CD4-positive, alpha-beta T cell treated with Interleukin-4 for 1 hour (primary cell): ENCODE measurements at regions not wholly inside any gene's neighbourhood (a gene's known extent, or its start where the extent isn't known, plus 50 kb on each side); places are given as distances from the start of the nearest gene placed in this dataset.
"Not testable (repeated sequence)": the region's sequence is repeated elsewhere in the genome, so short reads cannot be mapped to it uniquely, and the experiment has no call there.

Source experiments
- DNase-seq, 2 donors: peaks; one replicate each; pipeline ENCODE4 v3.0.0-alpha.2; 2020 to 2022

DNA sequence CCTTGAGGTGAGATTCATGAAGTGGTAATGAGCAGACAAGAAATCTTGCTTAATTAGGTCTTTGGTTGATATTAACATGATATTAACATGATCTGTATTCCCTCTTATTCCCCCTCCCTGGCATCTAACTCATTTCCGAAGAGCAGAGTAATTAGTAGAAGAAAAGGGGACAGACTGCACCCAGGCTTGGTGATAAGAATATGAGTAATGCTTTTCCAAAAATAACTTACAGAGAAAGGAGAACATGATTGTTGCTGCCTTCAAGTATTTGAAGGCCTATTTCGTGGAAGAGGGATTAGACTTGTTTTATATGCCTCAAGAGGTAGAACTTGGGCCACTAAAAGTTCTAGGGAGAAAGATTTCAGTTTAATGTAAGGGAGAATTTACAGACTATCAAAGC lies 130.6 kb upstream of the ATP5MC3 start:
- no peak for DNase-seq

GRCh38 chr2:175310813-175311504 lies 129.4 kb upstream of the ATP5MC3 start:
- DNase-seq: no peak

GRCh38 chr2:175309799-175310198 lies 128.3 kb upstream of the ATP5MC3 start:
- no peak for DNase-seq

DNA sequence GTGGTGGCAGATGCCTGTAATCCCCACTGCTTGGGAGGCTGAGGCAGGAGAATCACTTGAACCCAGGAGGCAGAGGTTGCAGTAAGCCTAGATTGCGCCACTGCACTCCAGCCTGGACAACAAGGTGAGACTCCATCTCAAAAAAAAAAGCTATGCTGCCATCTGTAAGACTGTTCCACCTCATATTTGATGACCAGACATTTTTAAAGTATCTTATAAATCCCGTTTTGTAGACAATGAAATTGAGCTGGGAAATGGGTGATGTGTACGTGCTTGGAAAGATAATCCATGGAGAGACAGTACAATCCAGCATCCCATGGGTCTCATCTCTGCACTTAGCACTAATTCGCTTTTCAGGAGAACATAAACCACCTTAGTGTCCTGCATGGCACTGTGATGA lies 126.5 kb upstream of the ATP5MC3 start:
- no peak for DNase-seq

DNA sequence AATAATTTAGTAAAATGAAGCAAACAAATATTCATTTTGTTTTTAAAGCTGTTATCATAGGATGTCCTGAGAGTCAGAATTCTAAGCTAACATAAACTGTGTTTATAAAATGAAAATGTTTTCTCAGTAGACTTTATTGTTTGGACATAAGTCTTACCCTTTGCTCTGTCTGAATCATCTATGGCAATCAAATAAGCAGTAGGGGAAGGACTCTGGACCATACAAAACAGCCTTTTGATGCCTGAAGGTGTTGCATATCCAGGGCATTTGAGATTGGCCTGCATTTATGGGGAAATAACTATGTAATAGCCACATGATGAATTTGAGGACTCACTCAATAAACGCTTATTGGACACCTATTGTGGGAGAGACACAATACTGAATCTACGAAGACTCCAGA lies 123.0 kb upstream of the ATP5MC3 start:
- DNase-seq: no peak

DNA sequence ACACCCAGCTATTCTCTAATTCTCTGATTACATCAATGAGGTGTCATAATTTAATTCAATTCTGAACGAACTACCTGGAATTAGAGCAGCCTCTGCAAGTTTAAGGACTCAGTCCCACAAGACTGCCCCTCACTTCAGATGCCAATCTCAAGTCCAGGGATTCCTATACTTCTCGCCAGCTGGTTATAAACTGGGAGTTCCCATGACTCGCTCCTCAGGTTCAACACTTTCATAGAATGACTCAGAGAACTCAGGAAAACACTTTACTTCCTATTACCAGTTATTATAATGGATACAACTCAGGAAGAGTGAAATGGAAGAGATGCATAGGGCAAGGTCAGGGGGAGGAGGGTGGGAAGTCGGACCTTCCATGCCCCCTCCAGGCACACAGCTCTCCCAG lies 112.3 kb upstream of the ATP5MC3 start:
- no peak for DNase-seq

GRCh38 chr2:175293195-175293594 lies 111.7 kb upstream of the ATP5MC3 start:
- DNase-seq: no peak

DNA sequence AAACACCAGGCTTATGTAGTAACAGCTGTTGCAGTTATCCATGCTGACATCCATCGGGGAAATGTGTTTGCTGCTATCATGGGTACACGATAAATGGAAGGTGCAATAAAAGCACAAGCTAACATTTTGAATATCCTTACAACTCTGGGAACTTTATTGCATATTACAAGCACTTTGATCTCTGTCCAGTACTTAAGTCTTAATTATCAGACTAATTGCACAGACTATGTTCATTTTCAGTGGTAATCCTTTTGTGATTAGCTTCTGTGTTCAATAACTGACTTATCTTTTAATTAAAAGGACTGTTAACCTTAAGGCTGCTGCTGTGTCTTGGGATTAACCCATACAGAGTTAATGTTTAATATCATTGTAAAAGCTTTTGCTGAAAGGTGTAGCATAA lies 101.4 kb upstream of the ATP5MC3 start:
- DNase-seq: no peak

DNA sequence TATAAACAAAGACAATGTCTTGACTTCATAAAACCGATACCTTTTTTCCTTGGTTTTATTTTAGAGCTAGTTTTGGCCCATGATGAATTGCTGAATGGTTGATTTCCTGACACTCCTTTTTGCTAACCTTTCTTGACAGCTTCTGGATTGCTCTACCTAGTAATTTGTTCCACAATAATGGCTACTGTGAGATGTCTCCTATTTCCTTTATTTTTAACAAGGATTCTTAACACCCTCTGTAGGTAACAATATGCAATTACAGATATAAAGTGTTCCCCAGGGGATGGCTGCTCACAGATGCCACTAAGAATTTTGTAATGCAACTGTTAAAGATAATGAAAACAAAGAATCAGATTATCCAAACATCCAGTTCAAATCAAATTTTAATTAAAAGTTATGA lies 100.8 kb upstream of the ATP5MC3 start:
- DNase-seq: peak in 1 of 2 donors; percentile 42

DNA sequence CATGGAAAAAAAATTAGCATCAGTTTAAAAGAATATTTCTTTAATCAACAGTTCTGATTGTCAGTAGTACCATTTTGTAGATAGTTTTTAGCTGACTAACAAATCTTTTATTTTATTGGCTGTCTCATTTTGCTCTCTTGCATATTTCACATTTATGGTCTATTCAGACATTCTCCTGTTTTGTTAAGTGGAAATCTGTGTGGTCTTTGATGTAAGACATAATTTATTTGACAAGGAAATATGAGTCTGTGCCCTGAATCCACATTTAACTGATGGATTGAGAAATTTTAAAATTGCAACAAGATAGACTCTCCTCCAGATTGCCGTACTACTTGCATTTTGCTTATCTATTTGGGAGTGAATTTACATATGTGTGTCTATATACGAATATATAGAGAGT lies 96.3 kb upstream of the ATP5MC3 start:
- no peak for DNase-seq

- no peak for DNase-seq
Observed at GRCh38 chr2:175275539-175275938, 94.0 kb upstream of the ATP5MC3 start.

DNA sequence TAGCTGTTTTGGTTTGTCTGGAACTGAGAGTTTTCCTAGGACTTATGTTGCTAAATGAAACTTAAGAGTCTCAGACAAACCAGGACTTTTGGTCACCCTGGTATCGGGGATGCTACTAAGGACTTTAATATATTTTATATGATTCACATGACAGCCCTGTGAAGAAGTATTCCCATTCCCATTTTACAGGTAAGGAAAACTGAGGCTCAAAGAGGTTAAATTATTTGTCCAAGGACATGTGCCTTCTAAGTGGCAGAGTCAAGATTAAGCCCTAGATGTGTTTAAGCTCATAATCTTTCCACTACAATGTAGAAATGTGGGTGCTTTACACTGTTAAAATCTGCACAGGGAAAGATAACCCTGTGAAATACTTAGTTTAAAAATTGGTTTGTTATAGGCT lies 77.7 kb upstream of the ATP5MC3 start:
- DNase-seq: no peak

DNA sequence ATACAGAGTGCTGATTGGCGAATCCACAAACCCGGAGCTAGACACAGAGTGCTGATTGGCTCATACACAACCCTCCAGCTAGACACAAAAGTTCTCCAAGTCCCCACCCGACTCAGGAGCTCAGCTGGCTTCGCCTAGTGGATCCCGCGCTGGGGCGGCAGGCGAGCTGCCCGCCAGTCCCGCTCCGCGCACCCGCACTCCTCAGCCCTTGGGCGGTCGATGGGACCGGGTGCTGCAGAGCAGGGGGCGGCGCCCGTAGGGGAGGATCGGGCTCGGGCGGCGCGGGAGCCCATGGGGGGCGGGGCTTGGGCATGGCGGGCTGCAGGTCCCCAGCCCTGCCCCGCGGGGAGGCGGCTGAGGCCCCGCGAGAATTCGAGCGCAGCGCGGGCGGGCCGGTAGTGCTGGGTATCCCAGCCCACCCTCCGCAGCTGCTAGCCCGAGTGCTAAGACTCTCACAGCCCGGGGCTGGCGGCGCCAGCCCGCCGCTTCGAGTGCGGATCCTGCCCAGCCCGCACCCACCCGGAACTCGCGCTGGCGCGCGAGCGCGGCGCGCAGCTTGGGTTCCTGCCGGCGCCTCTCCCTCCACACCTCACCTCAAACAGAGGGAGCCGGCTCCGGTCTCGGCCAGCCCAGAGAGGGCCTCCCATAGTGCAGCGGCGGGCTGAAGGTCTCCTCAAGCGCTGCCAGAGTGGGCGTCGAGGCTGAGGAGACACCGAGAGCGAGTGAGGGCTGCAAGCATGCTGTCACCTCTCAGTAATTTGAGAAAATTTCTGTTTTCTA lies 75.5 kb upstream of the ATP5MC3 start:
- DNase-seq: no peak

- not testable (repeated sequence) for DNase-seq
Observed at GRCh38 chr2:175256391-175256790, 74.9 kb upstream of the ATP5MC3 start.

GRCh38 chr2:175253871-175254270 lies 72.4 kb upstream of the ATP5MC3 start:
- no peak for DNase-seq

- DNase-seq: peak in 1 of 2 donors; percentile 30
Observed at GRCh38 chr2:175251425-175252041, 70.0 kb upstream of the ATP5MC3 start.

GRCh38 chr2:175247159-175247558 lies 65.6 kb upstream of the ATP5MC3 start:
- no peak for DNase-seq

GRCh38 chr2:175244697-175245096 lies 63.2 kb upstream of the ATP5MC3 start:
- DNase-seq: no peak

GRCh38 chr2:175241691-175242090 lies 60.2 kb upstream of the ATP5MC3 start:
- no peak for DNase-seq

GRCh38 chr2:175240033-175240432 lies 58.5 kb upstream of the ATP5MC3 start:
- DNase-seq: not testable (repeated sequence)

DNA sequence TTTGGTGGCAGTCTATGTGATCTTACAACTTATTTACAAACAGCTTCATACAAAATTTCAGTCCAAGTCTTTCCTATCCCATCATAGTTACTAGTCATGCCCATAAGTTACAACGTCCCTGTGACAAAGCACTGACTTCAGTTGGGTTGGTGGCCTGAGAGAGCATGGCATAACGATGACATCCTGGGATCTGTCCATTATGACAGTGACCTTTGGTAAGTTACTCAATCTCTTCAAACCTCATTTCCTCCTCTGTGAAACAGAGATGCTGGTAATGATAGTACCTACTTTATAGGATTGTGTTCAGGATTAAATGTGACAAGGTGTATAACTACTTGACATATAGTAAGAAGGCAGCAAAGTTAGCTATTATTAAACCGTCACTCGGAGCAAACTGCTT lies 55.4 kb upstream of the ATP5MC3 start:
- DNase-seq: no peak

GRCh38 chr2:175234650-175235049 lies 53.1 kb upstream of the ATP5MC3 start:
- DNase-seq: no peak

- DNase-seq: no peak
Observed at GRCh38 chr2:175234153-175234552, 52.6 kb upstream of the ATP5MC3 start.

DNA sequence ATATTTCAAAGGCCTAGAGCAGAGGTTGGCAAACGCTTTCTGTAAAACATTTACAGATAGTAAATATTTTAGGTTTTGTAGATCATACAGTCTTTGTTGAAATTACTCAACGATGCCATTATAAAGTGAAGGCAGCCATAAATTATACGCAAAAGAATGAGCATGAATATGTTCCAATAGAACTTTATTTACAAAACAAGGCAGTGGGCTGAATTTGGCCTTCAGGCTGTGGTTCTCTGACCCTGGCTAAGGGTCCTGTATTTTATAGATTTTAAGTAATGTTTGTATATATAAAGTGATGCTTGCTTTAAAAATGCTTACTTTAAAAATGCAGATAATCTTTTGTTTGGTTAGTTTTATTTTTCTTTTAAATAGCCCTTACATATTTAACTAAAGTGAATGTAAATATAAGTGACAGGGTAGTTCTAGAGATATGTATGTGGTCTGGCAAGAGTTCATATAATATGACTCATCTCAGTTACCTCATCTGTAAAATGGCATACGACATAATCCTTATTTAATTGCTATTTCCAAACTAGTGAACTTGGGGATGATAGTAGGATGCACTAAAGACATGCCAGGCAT lies 51.7 kb upstream of the ATP5MC3 start:
- DNase-seq: no peak
